NCI-H1694 treated with DMSO at 0.1 percent for 48 hours (cell line): ENCODE measurements at regions not wholly inside any gene's neighbourhood (a gene's known extent, or its start where the extent isn't known, plus 50 kb on each side); places are given as distances from the start of the nearest gene placed in this dataset.
"Not testable (repeated sequence)": the region's sequence is repeated elsewhere in the genome, so short reads cannot be mapped to it uniquely, and the experiment has no call there.

Source experiments
- DNase-seq: peaks from one replicate; lab custom pipeline; 2025; lab: John Stamatoyannopoulos, UW

DNA sequence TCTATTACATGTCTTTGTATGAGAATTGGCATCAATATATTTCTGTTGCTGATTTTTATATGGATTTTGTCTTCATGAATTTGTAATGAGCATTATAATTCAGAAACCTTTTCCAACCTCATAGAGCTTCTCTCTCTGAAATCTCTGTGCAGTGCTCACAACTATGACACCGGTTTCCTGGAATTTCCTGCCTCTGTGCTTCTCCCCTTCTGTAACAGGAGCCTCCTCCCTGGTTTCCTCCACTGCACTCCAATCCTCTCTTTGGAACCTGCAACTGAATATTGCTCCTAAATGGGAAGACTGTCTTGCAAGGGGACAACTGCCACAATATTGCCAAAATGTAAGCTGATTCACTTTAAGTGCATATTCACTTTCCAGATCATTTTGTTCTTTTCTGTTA is 1147.9 kb downstream of the UQCRFS1 start:
- DNase-seq = no peak

DNA sequence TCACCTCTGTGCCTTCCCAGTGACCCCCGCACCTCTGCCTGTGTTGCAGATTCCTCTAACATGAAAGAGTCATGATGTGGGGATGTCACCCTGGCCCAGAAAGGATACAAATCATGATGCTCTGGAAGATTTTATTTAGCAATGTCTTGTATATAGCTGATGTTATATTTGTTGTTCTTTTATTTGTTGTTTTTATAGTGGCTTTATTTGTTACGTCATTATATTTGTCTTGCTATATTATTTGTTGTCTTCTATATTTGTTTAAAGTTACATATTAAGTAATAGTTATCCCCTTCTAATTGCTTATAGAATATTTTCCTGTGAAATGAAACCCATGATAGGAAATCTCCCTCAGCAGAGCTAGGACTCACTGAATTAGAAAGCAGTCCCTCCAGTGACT is 1149.2 kb downstream of the UQCRFS1 start:
- DNase-seq = no peak

DNA sequence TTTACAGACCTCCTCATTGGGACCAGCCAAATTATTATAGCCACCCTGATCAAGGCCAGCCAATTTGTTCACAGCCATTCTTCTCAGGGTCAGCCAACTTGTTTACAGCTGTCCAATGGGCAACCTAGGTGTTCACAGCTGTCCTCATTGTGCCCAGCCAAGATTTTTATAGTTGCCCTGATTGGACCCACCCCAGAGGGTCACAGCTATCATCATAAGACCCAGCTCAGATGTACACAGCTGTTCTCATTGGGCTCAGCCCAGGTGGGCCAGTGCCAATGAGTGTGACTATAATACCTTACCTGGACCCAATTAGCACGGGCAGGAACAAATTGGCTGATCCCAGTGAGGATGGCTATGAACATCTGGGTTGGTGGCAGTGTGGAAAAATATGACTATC is 1151.8 kb downstream of the UQCRFS1 start:
- no peak for DNase-seq

DNA sequence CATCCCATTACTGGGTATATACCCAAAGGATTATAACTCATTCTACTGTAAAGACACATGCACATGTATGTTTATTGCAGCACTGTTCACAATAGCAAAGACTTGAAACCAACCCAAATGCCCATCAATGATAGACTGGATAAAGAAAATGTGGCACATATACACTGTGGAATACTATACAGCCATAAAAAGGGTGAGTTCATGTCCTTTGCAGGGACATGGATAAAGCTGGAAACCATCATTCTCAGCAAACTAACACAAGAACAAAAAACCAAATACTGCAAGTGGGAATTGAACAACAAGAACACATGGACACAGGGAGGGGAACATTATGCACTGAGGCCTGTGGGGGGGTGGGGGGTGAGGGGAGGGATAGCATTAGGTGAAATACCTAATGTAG is 1155.9 kb downstream of the UQCRFS1 start:
- DNase-seq = not testable (repeated sequence)

DNA sequence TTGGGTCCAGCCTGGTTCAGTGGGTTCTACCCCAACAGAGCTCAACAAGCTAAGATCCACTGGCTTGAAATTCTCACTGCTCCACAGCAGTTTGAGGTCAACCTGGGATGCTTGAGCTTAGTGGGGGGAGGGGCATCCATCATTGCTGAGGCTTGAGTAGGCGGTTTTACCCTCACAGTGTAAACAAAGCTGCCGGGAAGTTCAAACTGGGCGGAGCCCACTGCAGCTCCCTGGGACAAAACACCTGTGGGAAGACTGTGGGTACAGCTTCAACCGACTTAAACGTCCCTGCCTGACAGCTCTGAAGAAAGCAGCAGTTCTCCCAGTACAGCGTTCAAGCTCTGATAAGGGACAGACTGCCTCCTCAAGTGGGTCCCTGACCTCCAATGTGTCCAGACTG is 1161.9 kb downstream of the UQCRFS1 start:
- DNase-seq = no peak

DNA sequence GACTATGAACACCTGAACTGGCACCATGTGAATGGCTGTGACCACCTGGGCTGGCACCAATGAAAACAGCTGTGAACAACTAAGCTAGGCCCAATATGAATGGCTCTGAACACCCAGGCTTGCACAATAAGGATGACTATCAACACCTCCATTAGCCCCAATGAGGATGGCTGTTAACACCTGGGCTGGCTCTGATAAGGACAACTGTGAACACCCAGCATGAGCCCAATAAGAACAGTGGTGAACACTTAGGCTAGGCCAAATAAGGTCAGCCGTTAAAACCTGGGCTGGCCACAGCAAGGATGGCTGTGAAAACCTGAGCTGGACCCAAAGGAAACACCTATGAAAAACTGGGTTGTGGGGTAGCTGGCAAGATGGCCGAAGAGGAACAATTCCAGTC is 1163.1 kb downstream of the UQCRFS1 start:
- DNase-seq = no peak

DNA sequence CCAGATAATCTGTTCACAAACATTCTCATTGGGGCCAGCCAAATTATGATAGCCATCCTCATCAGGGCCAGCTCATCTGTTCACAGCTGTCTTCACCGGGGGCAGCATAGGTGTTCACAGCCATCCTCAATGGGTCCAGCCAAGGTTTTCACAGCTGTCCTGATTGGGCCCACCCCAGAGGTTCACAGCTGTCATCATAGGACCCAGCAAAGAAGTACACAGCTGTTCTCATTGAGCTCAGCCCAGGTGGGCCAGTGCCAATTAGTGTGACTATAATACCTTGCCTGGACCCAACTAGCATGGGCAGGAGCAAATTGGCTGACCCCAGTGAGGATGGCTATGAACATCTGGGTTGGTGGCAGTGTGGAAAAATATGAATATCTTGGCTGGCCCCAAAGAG is 1166.0 kb downstream of the UQCRFS1 start:
- no peak for DNase-seq

DNA sequence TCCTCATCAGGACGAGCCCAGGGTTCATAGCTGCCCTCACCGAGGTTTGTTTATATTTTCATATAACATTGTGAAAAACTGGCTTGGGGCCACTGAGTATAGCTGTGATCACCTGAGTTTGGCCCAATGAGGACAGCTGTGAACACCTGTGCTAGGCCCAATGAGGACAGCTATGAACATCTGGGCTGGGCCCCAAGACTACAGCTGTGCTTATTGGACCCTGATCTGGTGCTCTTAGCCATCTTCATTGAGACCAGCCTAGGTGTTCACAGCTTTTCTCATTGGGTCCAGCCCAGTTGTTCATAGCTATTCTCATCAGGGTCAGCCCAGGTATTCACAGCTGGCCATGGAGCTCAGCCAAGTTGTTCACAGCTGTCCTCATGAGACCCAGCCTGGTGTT is 1167.3 kb downstream of the UQCRFS1 start:
- DNase-seq = no peak

DNA sequence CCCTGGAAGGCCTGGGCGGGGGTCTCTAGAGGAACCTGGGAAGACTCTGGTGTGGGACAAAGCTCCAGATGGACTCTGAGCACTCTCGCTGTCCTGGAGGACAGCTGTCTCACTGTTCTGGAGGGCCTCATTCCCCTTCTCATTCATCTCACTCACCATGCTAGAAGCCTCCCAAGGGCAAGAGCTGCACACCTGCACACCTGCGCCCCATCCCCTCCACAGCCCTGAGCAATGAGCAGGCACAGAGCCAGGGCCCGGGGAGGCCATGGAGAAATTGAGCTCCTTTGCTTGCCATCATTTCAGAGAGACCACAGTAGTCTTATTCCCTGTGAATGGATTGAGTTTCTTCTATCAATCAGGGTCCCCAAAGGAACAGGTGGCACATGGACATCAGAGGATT is 1168.5 kb downstream of the UQCRFS1 start:
- DNase-seq = no peak

DNA sequence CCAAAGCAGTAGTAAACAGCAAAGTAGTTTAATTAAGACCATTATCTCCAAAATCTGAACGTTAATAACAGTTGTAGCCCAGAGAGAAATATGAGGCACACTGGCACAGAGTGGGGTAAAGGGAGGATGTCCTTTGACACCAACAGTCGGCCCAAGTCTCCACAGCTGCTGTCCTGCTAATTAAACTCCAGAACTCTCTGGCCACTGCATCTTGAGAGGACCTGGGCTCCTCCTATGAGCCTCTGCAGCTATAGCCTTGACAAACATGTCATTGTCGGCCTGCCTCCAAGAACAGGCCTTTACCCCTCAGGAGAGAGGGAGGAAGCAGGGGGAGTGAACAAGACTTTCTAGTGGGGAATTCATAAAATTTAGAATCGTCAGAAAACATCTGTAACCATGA is 1170.4 kb downstream of the UQCRFS1 start:
- DNase-seq = no peak

DNA sequence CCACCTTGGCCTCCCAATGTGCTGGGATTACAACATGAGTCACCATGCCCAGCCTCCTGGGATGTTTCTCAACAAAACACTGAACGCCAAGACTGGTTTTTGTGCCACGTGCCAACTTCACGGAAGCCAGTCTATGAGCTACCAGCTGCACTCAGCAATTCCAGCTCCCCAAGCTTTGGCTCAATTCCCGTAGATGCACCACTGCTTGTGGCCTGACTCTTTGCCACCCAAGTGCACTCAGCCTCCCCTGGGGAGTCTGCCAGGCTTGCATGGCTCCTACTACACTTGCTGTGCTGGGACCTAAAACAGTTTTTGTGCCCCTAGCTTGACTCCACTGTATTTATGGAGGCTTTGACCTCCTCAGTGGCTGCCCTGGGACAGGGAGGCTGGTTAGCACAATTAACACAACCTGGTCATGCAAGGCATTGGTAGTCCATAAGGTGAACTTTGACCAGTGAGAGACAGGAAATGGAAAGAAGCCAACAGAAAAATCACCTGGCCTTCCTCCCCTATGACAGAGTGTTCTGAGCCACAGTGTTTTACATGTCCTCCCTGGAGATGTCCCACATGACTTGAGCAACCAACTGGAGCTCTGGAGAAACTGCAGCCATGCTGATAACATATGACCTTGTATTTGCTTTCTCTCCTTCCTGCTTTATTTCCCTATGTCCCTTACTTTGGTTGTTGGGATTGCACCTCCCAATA is 1173.1 kb downstream of the UQCRFS1 start:
- DNase-seq = no peak

DNA sequence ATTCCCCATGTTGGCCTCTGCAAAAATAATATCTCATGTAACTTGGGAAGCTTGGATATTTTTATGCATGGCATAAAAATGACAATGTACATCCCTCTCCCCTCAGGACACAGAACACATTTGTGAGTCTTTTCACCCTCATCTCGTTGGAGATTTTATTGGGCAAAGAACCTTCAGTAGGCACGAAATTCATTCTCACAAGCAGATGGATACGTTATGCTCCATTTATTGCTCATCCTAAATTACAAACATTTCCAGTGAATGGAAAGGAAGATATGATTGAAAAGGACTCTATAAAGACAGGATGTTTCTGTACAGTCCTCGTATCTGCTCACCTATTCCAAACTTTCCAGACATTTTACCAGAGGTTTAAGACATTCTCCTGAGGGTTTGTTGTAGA is 1175.8 kb downstream of the UQCRFS1 start:
- no peak for DNase-seq

DNA sequence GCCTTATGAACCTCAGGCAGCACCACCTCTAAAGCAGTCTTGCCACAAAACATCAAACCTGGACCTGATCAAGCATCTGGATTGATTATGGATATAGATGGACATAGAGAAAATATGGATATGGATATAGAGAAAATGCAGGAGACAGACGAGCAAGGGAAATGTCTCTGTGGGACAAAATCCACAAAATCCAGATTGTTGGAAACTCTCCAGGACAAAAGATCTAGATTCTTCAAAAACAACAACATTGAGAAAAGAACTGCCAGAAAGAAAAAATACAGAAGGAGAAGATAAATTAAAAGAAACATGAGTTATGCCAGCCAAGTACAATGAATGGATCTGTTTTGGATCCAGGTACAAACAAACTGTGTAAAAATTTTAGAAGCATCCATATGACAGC is 1176.5 kb downstream of the UQCRFS1 start:
- DNase-seq = no peak

DNA sequence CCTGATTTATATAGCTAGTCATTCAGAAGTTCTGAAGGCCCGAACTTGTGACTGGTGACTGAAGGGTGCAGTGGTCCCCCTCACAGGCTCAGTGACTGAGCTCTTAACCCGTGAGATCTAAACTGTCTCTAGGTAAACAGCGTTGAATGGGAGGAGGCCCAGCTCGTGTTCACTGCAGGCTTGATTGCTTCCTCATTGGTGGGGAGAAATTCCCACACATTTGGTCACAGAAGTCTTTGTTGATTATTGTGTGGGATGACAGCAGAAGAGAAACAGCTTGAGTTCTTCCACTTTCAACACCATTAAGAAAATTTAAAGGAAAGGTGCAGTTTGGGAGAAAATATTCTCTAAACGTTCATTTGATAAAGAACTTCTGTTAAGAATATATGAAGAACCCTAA is 1178.0 kb downstream of the UQCRFS1 start:
- DNase-seq = no peak

DNA sequence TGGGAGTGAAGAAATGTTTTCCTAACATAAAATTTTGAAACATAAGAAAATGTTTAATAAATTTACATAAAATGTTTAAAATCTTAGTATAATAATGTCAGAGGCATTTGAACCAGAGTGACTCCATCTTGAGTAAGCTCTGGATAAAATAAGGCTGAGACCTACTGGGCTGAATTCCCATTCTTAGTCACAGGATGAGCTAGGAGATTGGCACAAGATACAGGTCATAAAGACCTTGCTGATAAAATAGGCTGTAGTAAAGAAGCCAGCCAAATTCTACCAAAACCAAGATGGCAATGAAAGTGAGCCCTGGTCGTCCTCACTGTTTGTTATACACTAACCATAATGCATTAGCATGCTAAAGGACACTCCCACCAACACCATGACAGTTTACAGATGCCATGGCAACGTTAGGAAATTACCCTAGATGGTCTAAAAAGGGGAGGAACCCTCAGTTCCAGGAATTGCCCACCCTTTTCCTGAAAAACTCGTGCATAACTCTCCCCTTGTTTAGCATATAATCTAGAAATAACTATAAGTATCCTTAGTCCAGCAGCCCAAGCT is 1184.0 kb downstream of the UQCRFS1 start:
- no peak for DNase-seq

DNA sequence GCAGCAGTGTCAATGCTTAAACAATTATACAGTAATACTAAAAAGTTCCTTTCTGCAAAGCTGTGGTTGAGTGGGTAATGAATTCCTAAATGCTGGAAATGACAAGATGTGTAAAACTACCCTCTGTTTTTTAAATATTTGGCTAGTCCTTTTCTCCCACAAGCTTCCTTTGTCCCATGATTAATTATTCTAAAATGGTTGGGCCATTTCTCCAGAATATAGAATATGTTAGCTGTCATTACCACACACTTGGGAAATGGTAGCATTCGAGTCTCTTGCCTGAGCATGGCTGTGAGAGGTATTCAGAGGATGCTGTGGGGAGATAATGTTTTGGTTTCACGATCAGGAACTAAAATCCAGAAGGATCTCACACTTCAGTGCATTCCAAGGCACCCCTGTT is 1185.8 kb downstream of the UQCRFS1 start:
- DNase-seq = no peak

DNA sequence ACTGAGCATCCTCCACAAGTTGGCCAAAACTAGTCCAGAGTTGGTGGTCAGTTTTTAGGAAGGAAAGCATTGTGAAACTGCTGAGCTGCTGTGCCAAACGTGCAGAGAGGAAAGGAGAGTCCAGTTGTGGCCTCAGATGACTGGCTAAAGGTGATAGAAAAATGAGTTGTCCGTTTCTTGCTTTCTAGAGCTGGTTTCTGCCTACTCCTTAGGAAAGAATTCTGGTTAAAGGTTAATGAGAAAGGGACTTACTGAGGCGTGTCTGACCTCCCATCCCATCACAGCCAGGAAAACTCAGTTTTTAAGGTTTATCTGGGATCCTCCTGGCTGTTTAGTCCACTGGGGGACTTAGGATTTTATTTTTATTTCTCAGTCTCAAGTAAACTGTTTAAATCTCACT is 1186.3 kb downstream of the UQCRFS1 start:
- DNase-seq = no peak

DNA sequence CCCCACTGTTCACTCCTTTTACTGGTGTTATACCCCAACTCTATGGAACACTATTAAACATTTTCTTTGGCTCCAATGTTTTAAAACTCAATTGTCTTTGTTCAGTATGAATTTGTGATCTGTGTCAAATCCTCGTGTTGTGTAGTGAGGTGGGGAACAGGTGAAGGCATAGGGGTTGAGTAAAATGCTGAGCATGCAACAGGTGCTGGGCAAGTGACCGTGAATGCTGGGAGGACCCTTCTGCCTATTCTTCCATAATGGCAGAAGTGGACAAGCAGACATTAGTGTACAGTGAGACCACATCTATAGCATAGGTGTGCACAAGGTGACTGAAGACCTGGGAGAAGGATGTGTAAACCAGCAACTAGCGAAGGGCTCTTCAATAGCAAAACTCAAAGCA is 1188.0 kb downstream of the UQCRFS1 start:
- no peak for DNase-seq

DNA sequence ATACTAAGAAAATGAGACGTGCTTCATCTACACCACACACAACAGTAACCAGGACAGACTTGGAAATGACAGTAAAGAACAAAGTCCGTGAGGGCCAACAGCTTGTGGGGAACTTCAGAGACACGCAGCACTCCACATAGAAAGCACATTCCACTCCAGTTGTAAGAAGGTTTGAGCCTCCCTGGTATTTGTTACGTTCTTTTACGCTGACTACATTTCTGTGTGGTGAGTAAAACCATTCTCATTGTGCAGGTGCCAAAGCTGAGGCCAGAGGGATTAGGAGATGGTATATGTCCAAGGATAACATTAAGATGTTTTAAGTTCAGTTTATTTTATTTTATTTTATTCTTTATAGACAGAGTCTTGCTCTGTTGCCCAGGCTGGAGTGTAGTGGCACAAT is 1189.9 kb downstream of the UQCRFS1 start:
- DNase-seq = no peak

DNA sequence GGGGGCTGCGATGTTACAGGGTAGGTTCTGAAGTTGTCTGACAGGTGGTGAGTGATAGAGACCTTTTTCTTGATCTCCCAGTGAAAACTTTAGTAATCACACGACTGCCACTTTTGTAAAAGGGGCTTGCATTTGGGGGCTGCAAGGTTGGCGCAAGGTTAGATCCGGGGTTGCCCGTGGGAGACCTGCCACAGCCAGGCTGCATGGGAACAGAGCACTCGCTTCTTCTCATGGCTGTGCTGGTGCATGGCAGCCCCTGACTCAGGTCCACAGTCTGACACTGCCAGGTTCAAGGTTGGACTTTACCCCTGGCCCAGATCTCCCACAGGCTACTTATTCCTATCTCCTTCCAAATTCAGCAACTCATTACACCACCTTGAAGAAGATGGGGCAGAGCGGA is 1190.4 kb downstream of the UQCRFS1 start:
- no peak for DNase-seq

DNA sequence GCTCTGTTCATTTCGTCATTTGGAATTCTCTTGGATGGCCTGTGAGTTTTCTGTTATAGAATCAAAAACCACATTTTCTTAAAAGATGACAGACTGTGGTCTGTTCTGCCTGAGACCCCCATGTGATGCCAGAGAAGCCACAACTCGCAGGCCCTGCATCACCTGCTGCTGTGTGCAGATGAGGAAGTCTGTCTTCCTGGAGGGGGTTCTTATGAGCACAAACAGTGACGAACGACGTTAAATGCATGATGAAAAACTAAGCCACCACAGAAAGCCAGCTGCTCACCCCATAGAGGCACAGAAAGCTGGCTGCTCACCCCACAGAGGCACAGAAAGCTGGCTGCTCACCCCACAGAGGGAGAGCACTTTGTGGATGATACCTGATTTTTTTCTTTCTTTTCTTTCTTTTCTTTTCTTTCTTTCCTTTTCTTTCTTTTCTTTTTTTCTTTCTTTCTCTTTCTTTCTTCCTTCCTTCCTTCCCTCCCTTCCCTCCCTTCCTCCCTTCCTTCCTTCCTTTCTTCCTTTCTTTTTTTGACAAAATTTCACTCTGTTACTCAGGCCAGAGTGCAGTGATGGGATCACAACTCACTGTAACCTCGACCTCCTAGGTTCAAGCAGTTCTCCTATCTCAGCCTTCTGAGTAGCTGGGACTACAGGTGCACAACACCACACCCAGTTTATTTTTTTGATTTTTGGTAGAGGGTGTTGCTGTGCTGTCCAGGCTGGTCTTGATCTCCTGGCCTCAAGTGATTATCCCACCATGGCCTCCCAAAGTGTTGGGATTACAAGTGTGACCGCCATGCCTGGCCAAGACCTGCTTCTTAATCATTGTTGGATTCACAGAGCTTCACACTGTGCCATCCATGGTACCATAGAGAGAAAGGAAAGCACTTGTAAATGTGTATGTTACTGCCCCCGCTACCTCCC is 1191.4 kb downstream of the UQCRFS1 start:
- no peak for DNase-seq

DNA sequence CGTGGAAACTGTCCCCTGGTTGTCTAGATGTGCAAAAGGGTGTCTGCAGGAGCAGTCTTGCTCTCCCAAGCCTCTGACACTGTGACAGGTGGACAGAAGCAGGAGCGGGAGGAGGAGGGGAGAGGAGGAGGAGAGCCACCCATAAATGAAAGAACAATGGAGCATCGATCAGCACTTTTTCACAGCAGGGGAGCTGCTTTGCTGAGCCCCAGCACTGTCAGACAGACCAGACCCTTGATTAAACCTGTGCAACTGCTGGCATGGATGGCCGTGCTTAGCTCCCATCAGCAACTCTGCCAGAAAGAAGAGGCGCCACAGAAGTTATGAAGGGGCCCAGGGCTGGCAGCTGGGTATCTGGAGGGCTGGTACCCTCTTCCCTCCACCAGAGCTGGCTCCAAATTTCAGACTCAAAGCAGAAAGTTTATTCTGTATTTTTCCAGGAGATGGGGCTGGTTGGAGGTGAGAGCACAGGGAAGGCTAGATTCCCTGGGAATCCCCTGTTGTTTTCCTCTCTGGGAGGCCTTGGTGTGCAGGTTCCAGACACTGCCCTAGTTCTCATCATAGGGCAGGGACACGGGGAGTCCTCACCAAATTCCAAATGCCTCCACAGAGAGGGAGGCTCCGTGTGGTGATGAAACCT is 1192.2 kb downstream of the UQCRFS1 start:
- no peak for DNase-seq

DNA sequence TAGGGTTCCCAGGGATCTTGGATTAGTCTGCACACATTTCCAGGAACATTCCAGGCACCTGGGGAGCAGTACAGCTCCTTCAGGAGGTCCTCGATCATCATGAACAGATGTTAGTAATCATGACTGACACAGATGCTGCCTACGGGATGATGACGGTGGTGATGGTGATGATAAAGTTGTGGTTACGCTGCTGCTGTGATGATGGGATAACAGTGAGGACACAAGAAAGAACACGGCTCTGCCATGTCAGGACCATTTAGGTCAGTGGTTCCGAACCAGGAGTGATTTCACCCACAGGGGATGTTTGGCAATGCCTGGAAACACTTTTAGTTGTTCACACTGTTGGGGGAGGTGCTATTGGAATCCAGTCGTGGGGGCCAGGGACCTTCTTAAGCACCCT is 1193.0 kb downstream of the UQCRFS1 start:
- no peak for DNase-seq
